SK-N-SH treated with all-trans-retinoic acid at 6 μM for 48 hours (cell line): ENCODE measurements at regions not wholly inside any gene's neighbourhood (a gene's known extent, or its start where the extent isn't known, plus 50 kb on each side); places are given as distances from the start of the nearest gene placed in this dataset.

Experiments used
- ARNTL ChIP-seq: fragments of 450-650 bp; formaldehyde crosslinking; IDR thresholded peaks from 2 replicates; pipeline ENCODE4 v1.5.0; 2020; ENCODE audit warnings: low read depth, mild to moderate bottlenecking, moderate library complexity, borderline replicate concordance
- OSR1 ChIP-seq: fragments of 250-450 bp; sonication (Bioruptor Pico); IDR thresholded peaks from 2 replicates; pipeline ENCODE4 v1.8.0; 2022; ENCODE audit warnings: moderate library complexity, mild to moderate bottlenecking, inconsistent platforms
- PATZ1 ChIP-seq: fragments of 250-450 bp; sonication (Bioruptor Pico); IDR thresholded peaks from 2 replicates; pipeline ENCODE4 v1.8.0; 2020; ENCODE audit warnings: mild to moderate bottlenecking, moderate library complexity, borderline replicate concordance
- TOX ChIP-seq: fragments of 250-450 bp; sonication (Bioruptor Pico); IDR thresholded peaks from 2 replicates; pipeline ENCODE4 v1.8.0; 2021; ENCODE audit warnings: mild to moderate bottlenecking, moderate library complexity, borderline replicate concordance
- TSHZ2 ChIP-seq: fragments of 250-450 bp; sonication (Bioruptor Pico); IDR thresholded peaks from 2 replicates; pipeline ENCODE4 v1.5.0; 2020; ENCODE audit warnings: mild to moderate bottlenecking, moderate library complexity
- ZC3H10 ChIP-seq: fragments of 250-450 bp; sonication (Bioruptor Pico); IDR thresholded peaks from 2 replicates; pipeline ENCODE4 v1.5.1; 2021; ENCODE audit warnings: mild to moderate bottlenecking, moderate library complexity
- ZFP3 ChIP-seq: fragments of 250-450 bp; sonication (Bioruptor Pico); IDR thresholded peaks from 2 replicates; pipeline ENCODE4 v1.5.0; 2020; ENCODE audit warnings: mild to moderate bottlenecking, moderate library complexity
- ZFP30 ChIP-seq: fragments of 450-650 bp; formaldehyde crosslinking; IDR thresholded peaks from 2 replicates; pipeline ENCODE4 v1.5.0; 2022; ENCODE audit warnings: mild to moderate bottlenecking, moderate library complexity
- TF ChIP-seq, protein P1 (sequence below): fragments of 250-450 bp; sonication (Bioruptor Pico); IDR thresholded peaks from 2 replicates; pipeline ENCODE4 v1.5.1; 2021; ENCODE audit warnings: mild to moderate bottlenecking, moderate library complexity
- TF ChIP-seq, protein P2 (sequence below): fragments of 250-450 bp; sonication (Bioruptor Pico); IDR thresholded peaks from 2 replicates; pipeline ENCODE4 v1.8.0; 2021; ENCODE audit warnings: low read depth, mild to moderate bottlenecking, moderate library complexity, borderline replicate concordance
- TF ChIP-seq, protein P3 (sequence below): fragments of 250-450 bp; sonication (Bioruptor Pico); IDR thresholded peaks from 2 replicates; pipeline ENCODE4 v1.5.1; 2020; ENCODE audit warnings: low read depth, mild to moderate bottlenecking, moderate library complexity

DNA sequence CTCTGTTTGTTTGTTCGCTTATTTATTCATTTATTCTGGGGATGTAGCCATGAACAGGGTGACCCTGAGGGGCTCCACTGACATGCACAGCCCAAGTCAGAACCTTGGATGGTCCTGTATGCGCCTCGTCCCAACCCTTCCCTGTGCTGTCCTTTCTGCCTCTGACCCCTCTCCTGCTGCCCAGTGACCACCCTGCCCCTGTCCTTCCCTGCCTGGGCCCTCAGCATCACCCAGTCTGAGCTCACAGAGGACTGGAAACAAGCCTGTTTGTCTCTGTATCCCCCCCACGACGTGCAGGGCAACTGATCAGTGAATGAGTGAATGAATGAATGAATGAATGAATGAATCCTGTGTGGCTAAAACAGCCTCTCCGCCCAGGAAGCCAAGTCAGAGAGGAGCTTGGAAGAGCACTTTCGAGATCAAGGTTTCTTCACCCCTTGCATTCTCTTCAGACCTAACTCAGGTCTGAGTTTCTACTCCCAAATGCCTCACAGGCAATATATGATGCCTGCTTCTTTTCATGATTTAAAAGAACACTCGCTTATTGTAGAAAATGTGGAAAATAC is 157.7 kb downstream of the SMAD6 start:
- TF ChIP-seq ZFP30 (CRISPR knock-in tag): no peak
- no peak for TF ChIP-seq OSR1 (CRISPR knock-in tag)
- TF ChIP-seq, protein P1, sequence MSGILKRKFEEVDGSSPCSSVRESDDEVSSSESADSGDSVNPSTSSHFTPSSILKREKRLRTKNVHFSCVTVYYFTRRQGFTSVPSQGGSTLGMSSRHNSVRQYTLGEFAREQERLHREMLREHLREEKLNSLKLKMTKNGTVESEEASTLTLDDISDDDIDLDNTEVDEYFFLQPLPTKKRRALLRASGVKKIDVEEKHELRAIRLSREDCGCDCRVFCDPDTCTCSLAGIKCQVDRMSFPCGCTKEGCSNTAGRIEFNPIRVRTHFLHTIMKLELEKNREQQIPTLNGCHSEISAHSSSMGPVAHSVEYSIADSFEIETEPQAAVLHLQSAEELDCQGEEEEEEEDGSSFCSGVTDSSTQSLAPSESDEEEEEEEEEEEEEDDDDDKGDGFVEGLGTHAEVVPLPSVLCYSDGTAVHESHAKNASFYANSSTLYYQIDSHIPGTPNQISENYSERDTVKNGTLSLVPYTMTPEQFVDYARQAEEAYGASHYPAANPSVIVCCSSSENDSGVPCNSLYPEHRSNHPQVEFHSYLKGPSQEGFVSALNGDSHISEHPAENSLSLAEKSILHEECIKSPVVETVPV (CRISPR knock-in tag): no peak
- TF ChIP-seq, protein P2, sequence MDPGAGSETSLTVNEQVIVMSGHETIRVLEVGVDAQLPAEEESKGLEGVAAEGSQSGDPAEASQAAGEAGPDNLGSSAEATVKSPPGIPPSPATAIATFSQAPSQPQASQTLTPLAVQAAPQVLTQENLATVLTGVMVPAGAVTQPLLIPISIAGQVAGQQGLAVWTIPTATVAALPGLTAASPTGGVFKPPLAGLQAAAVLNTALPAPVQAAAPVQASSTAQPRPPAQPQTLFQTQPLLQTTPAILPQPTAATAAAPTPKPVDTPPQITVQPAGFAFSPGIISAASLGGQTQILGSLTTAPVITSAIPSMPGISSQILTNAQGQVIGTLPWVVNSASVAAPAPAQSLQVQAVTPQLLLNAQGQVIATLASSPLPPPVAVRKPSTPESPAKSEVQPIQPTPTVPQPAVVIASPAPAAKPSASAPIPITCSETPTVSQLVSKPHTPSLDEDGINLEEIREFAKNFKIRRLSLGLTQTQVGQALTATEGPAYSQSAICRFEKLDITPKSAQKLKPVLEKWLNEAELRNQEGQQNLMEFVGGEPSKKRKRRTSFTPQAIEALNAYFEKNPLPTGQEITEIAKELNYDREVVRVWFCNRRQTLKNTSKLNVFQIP (CRISPR knock-in tag): no peak
- TF ChIP-seq TSHZ2 (CRISPR knock-in tag): no peak
- no peak for TF ChIP-seq PATZ1 (CRISPR knock-in tag)
- TF ChIP-seq ARNTL: no peak
- TF ChIP-seq, protein P3, sequence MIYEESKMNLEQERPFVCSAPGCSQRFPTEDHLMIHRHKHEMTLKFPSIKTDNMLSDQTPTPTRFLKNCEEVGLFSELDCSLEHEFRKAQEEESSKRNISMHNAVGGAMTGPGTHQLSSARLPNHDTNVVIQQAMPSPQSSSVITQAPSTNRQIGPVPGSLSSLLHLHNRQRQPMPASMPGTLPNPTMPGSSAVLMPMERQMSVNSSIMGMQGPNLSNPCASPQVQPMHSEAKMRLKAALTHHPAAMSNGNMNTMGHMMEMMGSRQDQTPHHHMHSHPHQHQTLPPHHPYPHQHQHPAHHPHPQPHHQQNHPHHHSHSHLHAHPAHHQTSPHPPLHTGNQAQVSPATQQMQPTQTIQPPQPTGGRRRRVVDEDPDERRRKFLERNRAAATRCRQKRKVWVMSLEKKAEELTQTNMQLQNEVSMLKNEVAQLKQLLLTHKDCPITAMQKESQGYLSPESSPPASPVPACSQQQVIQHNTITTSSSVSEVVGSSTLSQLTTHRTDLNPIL (CRISPR knock-in tag): no peak
- TF ChIP-seq ZC3H10 (CRISPR knock-in tag): no peak
- no peak for TF ChIP-seq TOX (CRISPR knock-in tag)
- TF ChIP-seq ZFP3 (CRISPR knock-in tag): no peak
